T47D (cell line): ENCODE measurements at regions not wholly inside any gene's neighbourhood (a gene's known extent, or its start where the extent isn't known, plus 50 kb on each side); places are given as distances from the start of the nearest gene placed in this dataset.
"Not testable (repeated sequence)": the region's sequence is repeated elsewhere in the genome, so short reads cannot be mapped to it uniquely, and the experiment has no call there.

Experiments used
- DNase-seq, 2 experiments: peaks; one replicate each; pipeline versions ENCODE4 v3.0.0 to v3.0.0-alpha.2; 2011 to 2012; ENCODE audit warnings: low read depth in 1 of 2, low spot score in 1 of 2
- JUND ChIP-seq: IDR thresholded peaks from 2 replicates; pipeline ENCODE4 v1.6.1; 2012; ENCODE audit warnings: low read depth
- in situ Hi-C: cut with HindIII; loops from 2 replicates; pipeline ENCODE4 v1.10.0; 2016; ENCODE audit warnings: low sequenced_read_pairs, low pct_unique_long_range_greater_than_20kb

- TF ChIP-seq JUND, result no peak
- in situ Hi-C loops, result no loop called here
- DNase-seq, result no peak
These were observed 413.6 kb upstream of the ADAMTSL1 start for GRCh38 chr9:18060269-18060934.

- in situ Hi-C loops, result no loop called here
- DNase-seq, result no peak
- TF ChIP-seq JUND, result no peak
These were observed 412.6 kb upstream of the ADAMTSL1 start for GRCh38 chr9:18061332-18061731.

- in situ Hi-C loops, result no loop called here
- no peak for TF ChIP-seq JUND
- DNase-seq, result no peak
These were observed 412.1 kb upstream of the ADAMTSL1 start for GRCh38 chr9:18061856-18062255.

- TF ChIP-seq JUND, result no peak
- in situ Hi-C loops, result no loop called here
- DNase-seq, result no peak
These were observed 410.0 kb upstream of the ADAMTSL1 start for GRCh38 chr9:18063856-18064390.

GRCh38 chr9:18066608-18067007, 407.3 kb upstream of the ADAMTSL1 start:
- DNase-seq, in situ Hi-C loops: not testable (repeated sequence)

- in situ Hi-C loops, result no loop called here
- no peak for DNase-seq
- no peak for TF ChIP-seq JUND
These were observed 406.3 kb upstream of the ADAMTSL1 start for GRCh38 chr9:18067548-18068120.

GRCh38 chr9:18068900-18069299, 405.1 kb upstream of the ADAMTSL1 start:
- DNase-seq, result no peak
- no peak for TF ChIP-seq JUND
- in situ Hi-C loops, result no loop called here

- in situ Hi-C loops, result no loop called here
- no peak for TF ChIP-seq JUND
- DNase-seq, result no peak
These were observed 402.3 kb upstream of the ADAMTSL1 start for GRCh38 chr9:18071651-18072060.

GRCh38 chr9:18073002-18073401, 401.0 kb upstream of the ADAMTSL1 start:
- no peak for DNase-seq
- TF ChIP-seq JUND, result no peak
- in situ Hi-C loops, result no loop called here

- TF ChIP-seq JUND, result no peak
- DNase-seq, result no peak
- in situ Hi-C loops, result no loop called here
These were observed 399.9 kb upstream of the ADAMTSL1 start for GRCh38 chr9:18074041-18074440.

- DNase-seq, result no peak
- in situ Hi-C loops, result no loop called here
- no peak for TF ChIP-seq JUND
These were observed 398.6 kb upstream of the ADAMTSL1 start for GRCh38 chr9:18075253-18075952.

GRCh38 chr9:18077941-18078678, 395.8 kb upstream of the ADAMTSL1 start:
- in situ Hi-C loops, result no loop called here
- DNase-seq, result no peak
- TF ChIP-seq JUND, result no peak
